NB4 (cell line): ENCODE measurements at regions not wholly inside any gene's neighbourhood (a gene's known extent, or its start where the extent isn't known, plus 50 kb on each side); places are given as distances from the start of the nearest gene placed in this dataset.

ENCODE experiments used
- DNase-seq: peaks from one replicate; pipeline ENCODE4 v3.0.0; 2010; ENCODE audit warnings: low read depth
- H3K4me3 ChIP-seq: one replicate; pipeline ENCODE4 v1.5.1; 2011; ENCODE audit warnings: mild to moderate bottlenecking, low read depth, low read length, moderate library complexity
- MYC ChIP-seq: IDR thresholded peaks from 2 replicates; pipeline ENCODE4 v1.6.1; 2011; ENCODE audit warnings: low read depth, low read length
- POLR2A ChIP-seq: IDR thresholded peaks from 2 replicates; pipeline ENCODE4 v1.6.1; 2011; ENCODE audit warnings: mild to moderate bottlenecking; ENCODE audit not compliant: insufficient read length; ENCODE audit errors: extremely low read depth
- TF ChIP-seq, protein P1 (sequence below): IDR thresholded peaks from one replicate; pipeline ENCODE4 v1.5.1; 2012; ENCODE audit warnings: low read depth, low read length
- TF ChIP-seq, protein P2 (sequence below): IDR thresholded peaks from 2 replicates; pipeline ENCODE4 v1.6.1; 2011; ENCODE audit warnings: low read depth, low read length

DNA sequence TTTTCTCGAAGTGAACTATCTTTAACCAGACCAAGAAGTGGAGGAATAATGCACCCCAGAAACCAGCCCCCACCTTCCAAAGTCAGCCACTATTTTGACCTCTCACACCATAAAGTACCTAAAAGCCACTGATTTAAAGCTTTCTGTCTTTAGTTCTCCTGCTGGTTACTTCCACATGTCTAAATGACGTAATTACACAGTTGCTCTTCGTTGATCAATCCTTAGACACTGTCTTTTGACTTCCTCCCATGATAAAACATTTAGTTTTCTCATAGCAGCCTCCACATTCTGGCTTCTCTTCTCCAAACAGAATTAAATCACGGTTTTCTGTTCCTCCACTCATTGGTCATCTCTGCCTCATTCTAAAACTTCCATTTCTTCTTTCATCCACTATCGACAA lies 294.4 kb upstream of the N4BP1 start:
- TF ChIP-seq, protein P1, sequence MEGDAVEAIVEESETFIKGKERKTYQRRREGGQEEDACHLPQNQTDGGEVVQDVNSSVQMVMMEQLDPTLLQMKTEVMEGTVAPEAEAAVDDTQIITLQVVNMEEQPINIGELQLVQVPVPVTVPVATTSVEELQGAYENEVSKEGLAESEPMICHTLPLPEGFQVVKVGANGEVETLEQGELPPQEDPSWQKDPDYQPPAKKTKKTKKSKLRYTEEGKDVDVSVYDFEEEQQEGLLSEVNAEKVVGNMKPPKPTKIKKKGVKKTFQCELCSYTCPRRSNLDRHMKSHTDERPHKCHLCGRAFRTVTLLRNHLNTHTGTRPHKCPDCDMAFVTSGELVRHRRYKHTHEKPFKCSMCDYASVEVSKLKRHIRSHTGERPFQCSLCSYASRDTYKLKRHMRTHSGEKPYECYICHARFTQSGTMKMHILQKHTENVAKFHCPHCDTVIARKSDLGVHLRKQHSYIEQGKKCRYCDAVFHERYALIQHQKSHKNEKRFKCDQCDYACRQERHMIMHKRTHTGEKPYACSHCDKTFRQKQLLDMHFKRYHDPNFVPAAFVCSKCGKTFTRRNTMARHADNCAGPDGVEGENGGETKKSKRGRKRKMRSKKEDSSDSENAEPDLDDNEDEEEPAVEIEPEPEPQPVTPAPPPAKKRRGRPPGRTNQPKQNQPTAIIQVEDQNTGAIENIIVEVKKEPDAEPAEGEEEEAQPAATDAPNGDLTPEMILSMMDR: no peak
- TF ChIP-seq POLR2A (no peak), MYC (no peak)
- TF ChIP-seq, protein P2, sequence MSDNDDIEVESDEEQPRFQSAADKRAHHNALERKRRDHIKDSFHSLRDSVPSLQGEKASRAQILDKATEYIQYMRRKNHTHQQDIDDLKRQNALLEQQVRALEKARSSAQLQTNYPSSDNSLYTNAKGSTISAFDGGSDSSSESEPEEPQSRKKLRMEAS: no peak
- H3K4me3 ChIP-seq: no peak overlapping the region
- DNase-seq: no peak

DNA sequence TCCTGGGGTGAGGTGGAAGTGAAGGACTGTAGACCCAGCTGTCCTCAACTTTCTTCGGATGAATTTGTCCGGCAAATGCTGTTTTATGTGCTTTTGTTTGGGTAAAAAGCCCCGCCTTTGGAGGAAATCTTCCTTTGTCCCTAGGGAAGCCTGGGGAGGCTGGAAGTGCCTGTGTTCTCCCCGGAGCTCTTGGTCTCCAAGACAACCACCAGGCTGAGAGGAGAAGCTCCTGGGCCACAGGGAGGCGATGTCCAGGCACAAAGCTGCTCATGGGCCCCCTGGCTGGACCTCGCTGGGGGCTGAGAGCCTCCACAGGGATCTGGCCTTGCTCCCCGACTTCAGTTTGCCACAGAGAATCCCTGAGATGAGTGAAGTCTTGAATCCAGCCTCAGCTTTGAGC lies 293.1 kb upstream of the N4BP1 start:
- DNase-seq: no peak
- TF ChIP-seq, protein P2: no peak
- TF ChIP-seq MYC: no peak
- no peak for TF ChIP-seq POLR2A
- TF ChIP-seq, protein P1: no peak
- no peak overlapping the region for H3K4me3 ChIP-seq

DNA sequence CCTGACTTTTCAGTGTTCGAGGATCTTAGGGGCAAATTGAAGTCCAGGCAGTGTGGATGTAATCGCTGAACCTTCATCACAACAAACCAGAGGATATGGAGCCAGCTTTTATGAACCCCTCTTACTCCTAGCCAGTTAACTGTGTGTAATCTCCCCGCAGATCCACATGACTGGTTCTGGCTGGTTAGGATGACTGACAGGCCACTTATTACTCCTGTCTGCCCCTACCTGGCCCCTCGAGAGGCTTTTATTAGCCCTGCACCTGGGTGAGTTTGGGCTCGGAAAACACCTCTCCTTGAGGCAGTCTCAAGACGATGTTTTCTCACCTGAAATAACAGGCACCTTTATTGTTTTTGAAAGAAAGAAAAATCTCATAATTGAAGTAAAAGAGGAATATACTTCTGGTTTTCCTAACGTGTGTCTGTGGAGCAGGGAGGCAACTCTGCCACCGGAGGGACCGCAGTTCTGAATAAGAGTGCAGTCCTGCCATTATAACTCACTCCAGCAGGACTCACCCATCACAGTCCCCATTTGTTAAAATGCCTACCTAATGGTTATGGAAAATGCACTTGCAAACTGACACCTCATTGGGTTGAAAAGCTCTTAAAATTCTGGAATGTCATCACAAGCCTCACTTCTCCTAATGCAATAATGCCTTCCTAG lies 291.9 kb upstream of the N4BP1 start:
- H3K4me3 ChIP-seq: no peak overlapping the region
- DNase-seq: no peak
- TF ChIP-seq MYC (no peak), POLR2A (no peak)
- TF ChIP-seq, protein P1: no peak
- TF ChIP-seq, protein P2: no peak

DNA sequence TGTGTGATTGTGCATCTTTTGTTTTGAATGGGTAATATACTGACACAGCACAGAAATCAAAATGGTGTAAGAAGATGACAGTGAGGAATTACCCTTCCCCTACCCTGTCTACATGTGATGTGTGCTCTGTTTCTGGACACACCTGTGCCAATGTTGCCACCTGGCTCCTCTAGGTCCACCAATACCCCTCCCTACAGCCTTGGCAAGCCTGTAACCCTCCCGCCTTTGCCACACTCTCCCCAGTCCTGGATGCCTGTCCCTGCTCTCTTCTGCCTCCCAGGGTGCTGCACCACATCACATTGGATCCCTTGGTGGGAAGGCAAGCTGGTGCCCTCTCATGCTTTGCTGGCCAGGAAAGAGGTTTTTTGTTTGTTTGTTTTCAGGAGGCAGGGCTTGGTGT lies 289.5 kb upstream of the N4BP1 start:
- no peak overlapping the region for H3K4me3 ChIP-seq
- no peak for DNase-seq
- TF ChIP-seq POLR2A: no peak
- no peak for TF ChIP-seq MYC
- TF ChIP-seq, protein P1: no peak
- TF ChIP-seq, protein P2: no peak

DNA sequence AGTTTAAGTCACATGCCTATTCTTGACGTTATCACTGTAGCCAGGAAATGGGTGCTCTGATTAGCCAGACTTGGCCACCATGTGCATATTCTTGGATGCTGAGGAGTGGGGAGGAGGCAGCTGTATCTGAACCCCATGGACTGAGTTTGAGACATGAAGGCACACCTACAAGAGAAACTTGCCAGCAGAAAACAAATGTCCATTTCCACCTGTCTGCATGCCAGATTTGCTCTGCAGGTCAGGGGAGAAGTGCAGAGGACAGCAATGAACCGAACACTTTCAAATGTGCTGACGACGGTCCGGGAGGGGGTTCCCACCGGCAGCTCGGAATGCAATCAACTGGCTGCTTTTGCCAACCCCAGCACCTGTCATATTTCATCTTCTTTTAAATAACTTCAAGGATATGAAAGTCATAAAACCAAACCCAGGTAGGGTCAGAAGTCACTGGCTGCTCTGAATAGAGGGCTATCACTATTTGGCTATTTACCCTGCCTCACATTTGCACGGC lies 287.8 kb upstream of the N4BP1 start:
- no peak overlapping the region for H3K4me3 ChIP-seq
- DNase-seq: no peak
- TF ChIP-seq, protein P2: no peak
- TF ChIP-seq POLR2A (no peak), MYC (no peak)
- TF ChIP-seq, protein P1: no peak
